Esophagus muscularis mucosa (tissue), 3 donors: ENCODE measurements at regions not wholly inside any gene's neighbourhood (a gene's known extent, or its start where the extent isn't known, plus 50 kb on each side); places are given as distances from the start of the nearest gene placed in this dataset.

Experiments
- POLR2AphosphoS5 ChIP-seq, 2 donors: sonication (generic); formaldehyde crosslinking; IDR thresholded peaks; one replicate each; pipeline ENCODE4 v1.6.1; 2017; ENCODE audit warnings: antibody characterized with exemption in 2 of 2
- TF ChIP-seq, protein P1 (sequence below), 3 experiments: fragments of 200-600 bp in 2 of 3; fragments of 450-650 bp in 1 of 3; sonication (generic) in 2 of 3; IDR thresholded peaks; one replicate each; pipeline ENCODE4 v1.5.1; 2017 to 2019; ENCODE audit warnings: antibody characterized with exemption in 3 of 3, mild to moderate bottlenecking in 2 of 3, moderate library complexity in 1 of 3

- TF ChIP-seq POLR2AphosphoS5 (IDR thresholded peaks at IDR 0.05), result no peak
- TF ChIP-seq, protein P1, sequence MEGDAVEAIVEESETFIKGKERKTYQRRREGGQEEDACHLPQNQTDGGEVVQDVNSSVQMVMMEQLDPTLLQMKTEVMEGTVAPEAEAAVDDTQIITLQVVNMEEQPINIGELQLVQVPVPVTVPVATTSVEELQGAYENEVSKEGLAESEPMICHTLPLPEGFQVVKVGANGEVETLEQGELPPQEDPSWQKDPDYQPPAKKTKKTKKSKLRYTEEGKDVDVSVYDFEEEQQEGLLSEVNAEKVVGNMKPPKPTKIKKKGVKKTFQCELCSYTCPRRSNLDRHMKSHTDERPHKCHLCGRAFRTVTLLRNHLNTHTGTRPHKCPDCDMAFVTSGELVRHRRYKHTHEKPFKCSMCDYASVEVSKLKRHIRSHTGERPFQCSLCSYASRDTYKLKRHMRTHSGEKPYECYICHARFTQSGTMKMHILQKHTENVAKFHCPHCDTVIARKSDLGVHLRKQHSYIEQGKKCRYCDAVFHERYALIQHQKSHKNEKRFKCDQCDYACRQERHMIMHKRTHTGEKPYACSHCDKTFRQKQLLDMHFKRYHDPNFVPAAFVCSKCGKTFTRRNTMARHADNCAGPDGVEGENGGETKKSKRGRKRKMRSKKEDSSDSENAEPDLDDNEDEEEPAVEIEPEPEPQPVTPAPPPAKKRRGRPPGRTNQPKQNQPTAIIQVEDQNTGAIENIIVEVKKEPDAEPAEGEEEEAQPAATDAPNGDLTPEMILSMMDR (IDR thresholded peaks at IDR 0.05), result no peak
Measured at GRCh38 chr12:107618106-107618505, 67.5 kb upstream of the PWP1 start.
